ENCODE measurements at regions not wholly inside any gene's neighbourhood (a gene's known extent, or its start where the extent isn't known, plus 50 kb on each side); places are given as distances from the start of the nearest gene placed in this dataset.

DNA sequence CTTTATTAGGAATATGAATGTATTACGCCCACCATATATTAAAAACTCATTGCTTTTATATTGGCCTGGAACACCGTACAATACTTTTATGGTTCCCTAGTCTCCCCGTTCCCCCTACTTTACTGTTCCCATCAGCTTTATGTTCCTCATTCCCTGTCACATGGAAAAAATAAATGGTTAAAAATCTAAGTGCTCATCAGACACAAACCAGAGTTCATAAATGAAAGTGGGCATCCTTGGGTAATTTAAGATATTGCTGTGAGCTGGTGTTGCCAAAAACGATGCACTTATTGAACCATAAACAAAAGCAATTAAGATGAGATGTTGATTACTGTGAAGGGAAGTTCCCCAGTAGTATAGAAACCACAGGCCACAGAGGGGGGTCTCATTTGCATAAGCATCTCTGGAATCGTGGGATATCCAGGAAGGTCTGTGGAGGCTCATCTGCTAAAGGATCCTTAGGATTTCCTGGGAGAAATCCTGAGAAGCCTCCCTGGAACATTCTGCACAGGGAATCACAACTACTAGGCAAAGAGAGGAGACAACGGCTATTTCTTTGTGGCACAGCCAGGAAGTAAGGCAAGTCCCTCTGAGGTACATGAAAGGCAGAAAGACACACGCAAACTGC is 591.4 kb upstream of the CDH11 start:
- TF ChIP-seq, protein P1, sequence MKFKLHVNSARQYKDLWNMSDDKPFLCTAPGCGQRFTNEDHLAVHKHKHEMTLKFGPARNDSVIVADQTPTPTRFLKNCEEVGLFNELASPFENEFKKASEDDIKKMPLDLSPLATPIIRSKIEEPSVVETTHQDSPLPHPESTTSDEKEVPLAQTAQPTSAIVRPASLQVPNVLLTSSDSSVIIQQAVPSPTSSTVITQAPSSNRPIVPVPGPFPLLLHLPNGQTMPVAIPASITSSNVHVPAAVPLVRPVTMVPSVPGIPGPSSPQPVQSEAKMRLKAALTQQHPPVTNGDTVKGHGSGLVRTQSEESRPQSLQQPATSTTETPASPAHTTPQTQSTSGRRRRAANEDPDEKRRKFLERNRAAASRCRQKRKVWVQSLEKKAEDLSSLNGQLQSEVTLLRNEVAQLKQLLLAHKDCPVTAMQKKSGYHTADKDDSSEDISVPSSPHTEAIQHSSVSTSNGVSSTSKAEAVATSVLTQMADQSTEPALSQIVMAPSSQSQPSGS (IDR thresholded peaks at IDR 0.05; ENCODE audit: low read length): no peak
- TF ChIP-seq POLR2A (IDR thresholded peaks at IDR 0.05; ENCODE audit: control extremely low read depth in 1 of 2, low read depth in 2 of 2, low read length in 2 of 2) (no peak), TAF1 (IDR thresholded peaks at IDR 0.05; ENCODE audit: low read depth, low read length) (no peak), HDAC2 (IDR thresholded peaks at IDR 0.05; ENCODE audit: borderline replicate concordance in 1 of 2, low read depth in 2 of 2, low read length in 2 of 2) (no peak), EP300 (IDR thresholded peaks at IDR 0.05; ENCODE audit: borderline replicate concordance in 1 of 2, low read depth in 2 of 2, low read length in 2 of 2) (no peak), BACH1 (IDR thresholded peaks at IDR 0.05; ENCODE audit: low read length) (no peak), JUND (IDR thresholded peaks at IDR 0.05; ENCODE audit: low read length) (no peak), CHD1 (IDR thresholded peaks at IDR 0.05; ENCODE audit: low read depth, low read length) (no peak), CEBPB (IDR thresholded peaks at IDR 0.05; ENCODE audit: low read depth, low read length) (no peak), CBX8 (IDR thresholded peaks at IDR 0.05; ENCODE audit: borderline replicate concordance, low read depth, low read length) (no peak)
- TF ChIP-seq, protein P2, sequence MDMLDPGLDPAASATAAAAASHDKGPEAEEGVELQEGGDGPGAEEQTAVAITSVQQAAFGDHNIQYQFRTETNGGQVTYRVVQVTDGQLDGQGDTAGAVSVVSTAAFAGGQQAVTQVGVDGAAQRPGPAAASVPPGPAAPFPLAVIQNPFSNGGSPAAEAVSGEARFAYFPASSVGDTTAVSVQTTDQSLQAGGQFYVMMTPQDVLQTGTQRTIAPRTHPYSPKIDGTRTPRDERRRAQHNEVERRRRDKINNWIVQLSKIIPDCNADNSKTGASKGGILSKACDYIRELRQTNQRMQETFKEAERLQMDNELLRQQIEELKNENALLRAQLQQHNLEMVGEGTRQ (IDR thresholded peaks at IDR 0.05; ENCODE audit: low read length): no peak
- TF ChIP-seq, protein P3, sequence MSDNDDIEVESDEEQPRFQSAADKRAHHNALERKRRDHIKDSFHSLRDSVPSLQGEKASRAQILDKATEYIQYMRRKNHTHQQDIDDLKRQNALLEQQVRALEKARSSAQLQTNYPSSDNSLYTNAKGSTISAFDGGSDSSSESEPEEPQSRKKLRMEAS (IDR thresholded peaks at IDR 0.05): no peak
- TF ChIP-seq, protein P4, sequence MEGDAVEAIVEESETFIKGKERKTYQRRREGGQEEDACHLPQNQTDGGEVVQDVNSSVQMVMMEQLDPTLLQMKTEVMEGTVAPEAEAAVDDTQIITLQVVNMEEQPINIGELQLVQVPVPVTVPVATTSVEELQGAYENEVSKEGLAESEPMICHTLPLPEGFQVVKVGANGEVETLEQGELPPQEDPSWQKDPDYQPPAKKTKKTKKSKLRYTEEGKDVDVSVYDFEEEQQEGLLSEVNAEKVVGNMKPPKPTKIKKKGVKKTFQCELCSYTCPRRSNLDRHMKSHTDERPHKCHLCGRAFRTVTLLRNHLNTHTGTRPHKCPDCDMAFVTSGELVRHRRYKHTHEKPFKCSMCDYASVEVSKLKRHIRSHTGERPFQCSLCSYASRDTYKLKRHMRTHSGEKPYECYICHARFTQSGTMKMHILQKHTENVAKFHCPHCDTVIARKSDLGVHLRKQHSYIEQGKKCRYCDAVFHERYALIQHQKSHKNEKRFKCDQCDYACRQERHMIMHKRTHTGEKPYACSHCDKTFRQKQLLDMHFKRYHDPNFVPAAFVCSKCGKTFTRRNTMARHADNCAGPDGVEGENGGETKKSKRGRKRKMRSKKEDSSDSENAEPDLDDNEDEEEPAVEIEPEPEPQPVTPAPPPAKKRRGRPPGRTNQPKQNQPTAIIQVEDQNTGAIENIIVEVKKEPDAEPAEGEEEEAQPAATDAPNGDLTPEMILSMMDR (IDR thresholded peaks at IDR 0.05; ENCODE audit: control extremely low read depth in 1 of 3, insufficient read depth in 1 of 3, low read depth in 1 of 3, low read length in 3 of 3): no peak

Data from H1 (cell line).